ENCODE measurements at regions not wholly inside any gene's neighbourhood (a gene's known extent, or its start where the extent isn't known, plus 50 kb on each side); places are given as distances from the start of the nearest gene placed in this dataset.

GRCh38 chr6:65900928-65901327 lies 193.9 kb upstream of the EYS start:
- DNase-seq = no peak

- DNase-seq = no peak
These were observed 189.1 kb upstream of the EYS start for GRCh38 chr6:65896140-65896539.

- DNase-seq = no peak
These were observed 169.6 kb upstream of the EYS start for GRCh38 chr6:65876668-65877067.

GRCh38 chr6:65852369-65852852 lies 145.4 kb upstream of the EYS start:
- no peak for DNase-seq

- no peak for DNase-seq
These were observed 123.1 kb upstream of the EYS start for GRCh38 chr6:65830151-65830550.

DNA sequence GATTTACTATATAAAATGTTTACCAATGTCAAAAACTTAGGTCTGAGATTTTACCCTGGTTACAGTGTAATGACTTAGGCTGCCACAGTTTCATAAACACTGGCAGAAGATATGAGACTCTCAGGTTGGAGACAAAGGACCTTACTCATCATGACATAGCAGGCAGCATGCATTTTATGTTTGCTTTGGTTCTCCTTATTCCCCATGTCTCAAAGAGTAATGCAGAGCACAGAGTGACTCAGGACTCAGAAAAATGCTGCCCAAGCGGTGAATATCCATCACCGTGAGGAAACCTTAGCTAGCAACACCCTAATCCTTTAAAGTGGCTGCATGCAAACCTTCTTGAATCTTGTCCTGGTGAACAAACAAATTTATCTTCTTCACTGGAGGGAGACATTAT lies 112.1 kb upstream of the EYS start:
- DNase-seq = no peak

GRCh38 chr6:65818576-65818975 lies 111.5 kb upstream of the EYS start:
- DNase-seq = no peak

GRCh38 chr6:65816991-65817390 lies 110.0 kb upstream of the EYS start:
- no peak for DNase-seq

GRCh38 chr6:65814071-65814470 lies 107.0 kb upstream of the EYS start:
- no peak for DNase-seq

GRCh38 chr6:65803186-65803585 lies 96.2 kb upstream of the EYS start:
- no peak for DNase-seq

GRCh38 chr6:65799389-65799788 lies 92.4 kb upstream of the EYS start:
- DNase-seq = no peak

DNA sequence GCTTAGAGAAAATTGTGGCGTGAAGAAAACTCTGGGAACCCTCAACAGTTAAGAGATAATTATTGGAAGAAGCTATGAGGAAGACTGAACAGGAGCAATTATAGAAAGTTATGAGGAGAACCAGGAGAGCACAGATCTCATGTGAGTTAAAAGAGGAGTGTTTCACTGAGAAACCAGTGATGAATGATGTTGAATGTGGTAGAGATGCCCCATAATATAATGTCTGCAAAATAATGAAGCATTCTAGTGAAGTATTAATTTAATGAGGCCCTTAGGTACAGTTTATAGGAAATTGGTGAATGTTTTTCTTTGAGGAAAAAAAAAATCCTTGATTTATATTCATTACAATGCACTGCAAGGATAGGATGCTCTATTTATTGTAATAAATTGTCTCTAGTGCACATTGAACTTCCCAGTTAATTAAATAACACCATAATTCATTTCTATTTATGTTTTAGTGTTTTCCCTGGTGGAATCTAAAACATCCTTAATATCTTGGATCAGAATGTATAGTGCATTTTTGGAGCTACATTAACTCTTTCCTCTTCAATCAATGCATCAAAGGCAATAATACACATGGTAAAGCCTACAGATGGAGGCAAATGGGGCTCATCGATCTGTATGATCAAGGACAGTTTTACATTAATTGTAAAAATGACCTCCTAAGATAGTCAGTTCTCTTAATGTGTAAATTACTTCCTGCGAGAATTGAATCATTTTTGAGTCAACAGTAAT lies 91.4 kb upstream of the EYS start:
- no peak for DNase-seq

DNA sequence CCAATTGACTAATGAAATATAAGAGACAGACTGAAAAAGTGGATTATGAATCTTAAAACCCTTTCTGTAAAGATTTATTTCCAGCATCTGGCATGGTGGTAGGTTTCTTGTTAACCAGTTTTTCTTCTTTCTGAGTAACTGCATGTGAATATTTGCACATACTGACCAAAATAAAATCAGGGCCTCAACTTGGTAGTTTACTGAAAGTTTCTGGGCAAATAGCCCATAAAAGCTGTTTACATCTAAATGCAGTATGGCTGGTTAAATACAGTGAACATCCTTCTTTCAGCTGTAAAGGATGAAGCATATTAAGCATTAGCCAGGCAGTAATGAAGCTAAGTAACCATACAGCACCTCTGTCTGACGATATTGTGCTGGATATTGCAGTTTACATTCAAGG lies 83.6 kb upstream of the EYS start:
- DNase-seq = no peak

DNA sequence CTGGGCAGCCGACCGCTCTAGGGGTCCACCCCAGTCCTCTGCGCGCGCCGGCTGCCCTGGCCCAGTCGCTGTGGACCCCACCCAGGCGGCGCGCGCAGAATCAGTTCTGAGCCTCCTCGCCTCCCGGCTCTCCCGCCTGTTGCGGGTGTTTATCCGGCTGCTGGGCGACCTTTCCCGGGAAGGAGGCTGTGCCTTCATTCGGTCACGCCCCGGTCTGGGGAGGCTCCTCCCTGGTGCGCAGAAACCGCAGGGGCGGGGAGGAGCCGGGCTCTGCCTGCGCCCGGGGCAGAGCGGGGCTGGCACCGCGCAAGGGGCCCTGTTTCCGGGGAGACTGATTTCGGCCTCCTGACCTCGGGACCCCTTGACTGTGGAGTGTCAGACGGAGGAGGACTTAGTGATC lies 80.8 kb upstream of the EYS start:
- no peak for DNase-seq

DNA sequence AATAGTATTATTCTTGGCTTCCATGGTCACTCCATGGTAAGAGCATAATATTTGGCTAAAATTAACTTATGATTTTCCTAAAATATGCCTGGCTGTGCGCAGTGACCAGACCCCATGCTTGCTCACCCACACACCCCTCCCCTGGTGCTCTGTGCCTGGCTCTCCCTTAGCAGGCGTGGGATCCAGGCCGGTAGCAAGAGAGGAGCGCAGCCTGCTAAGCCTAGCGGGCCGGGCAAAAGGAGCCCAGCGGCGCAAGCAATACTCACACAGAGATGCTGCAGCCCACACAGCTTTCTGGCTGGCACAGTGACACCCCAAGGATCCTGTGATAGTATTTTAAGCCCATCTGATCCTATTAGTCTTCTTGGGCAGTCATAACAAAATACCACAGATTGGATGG lies 79.8 kb upstream of the EYS start:
- DNase-seq = no peak

DNA sequence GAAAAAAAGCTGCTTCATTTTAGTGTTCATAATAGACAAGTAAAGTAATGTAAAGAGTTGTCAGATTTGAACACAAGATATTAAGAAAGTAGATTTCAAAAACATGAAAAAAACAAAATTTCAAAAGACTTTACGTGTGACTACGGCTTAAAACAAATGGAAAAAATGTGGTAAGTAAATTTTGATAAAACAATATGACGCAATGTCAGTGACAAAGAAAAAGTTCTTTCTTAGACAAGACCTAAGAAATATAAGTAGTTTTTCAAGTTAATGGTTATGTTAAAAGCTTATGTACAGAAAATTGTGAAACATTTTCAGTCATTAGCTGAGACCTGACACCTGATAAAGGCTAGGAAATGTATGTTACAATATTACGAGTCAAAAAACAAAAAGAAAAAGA lies 73.7 kb upstream of the EYS start:
- no peak for DNase-seq

DNA sequence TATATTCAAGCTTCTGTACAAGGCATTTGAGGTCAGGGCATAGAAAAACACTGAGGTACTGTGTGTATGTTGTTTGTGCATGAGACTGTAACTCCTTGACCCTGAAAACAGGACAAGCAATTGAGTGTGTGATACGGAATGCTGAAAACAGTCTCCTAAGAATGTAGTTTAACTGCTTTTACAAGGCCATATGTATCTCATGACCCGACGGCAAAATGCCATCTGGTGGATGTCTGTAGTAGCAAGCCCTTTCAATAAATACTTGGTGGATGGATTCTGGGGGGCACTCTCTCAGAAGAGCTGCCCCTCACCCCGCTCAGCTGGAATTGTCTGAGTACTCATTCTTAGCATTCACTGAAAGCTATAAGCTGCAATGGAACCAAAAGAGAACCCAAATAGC lies 69.3 kb upstream of the EYS start:
- no peak for DNase-seq

- no peak for DNase-seq
These were observed 64.9 kb upstream of the EYS start for GRCh38 chr6:65771946-65772345.

DNA sequence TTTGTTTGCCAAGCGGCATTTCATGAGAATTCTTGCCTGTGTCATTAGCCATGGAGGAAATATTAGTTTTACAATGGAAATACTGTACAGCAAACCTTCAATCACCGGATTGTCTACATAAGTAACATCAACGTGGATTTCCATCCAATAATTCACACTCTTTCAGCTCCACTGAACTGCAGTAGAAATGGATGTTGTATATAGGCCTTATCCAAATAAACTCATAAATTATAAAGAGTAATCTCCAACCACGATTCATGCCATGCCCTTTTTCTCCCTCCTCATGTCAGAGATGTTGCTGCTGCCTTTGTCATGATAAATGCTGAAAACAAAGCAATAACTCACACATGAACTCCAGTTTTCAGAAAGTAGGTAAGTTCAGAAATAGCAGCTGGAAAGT lies 54.9 kb upstream of the EYS start:
- DNase-seq = no peak

GRCh38 chr6:65760285-65760684 lies 53.3 kb upstream of the EYS start:
- DNase-seq = no peak
